Activated CD4-positive, alpha-beta T cell treated with anti-CD3 and anti-CD28 coated beads for 4 hours (primary cell): ENCODE measurements at regions not wholly inside any gene's neighbourhood (a gene's known extent, or its start where the extent isn't known, plus 50 kb on each side); places are given as distances from the start of the nearest gene placed in this dataset.
"Not testable (repeated sequence)": the region's sequence is repeated elsewhere in the genome, so short reads cannot be mapped to it uniquely, and the experiment has no call there.

ENCODE experiments used
- DNase-seq, 2 donors: peaks; one replicate each; pipeline ENCODE4 v3.0.0-alpha.2; 2020

- no peak for DNase-seq
Observed at GRCh38 chr20:56689318-56689717, 60.2 kb downstream of the TFAP2C start.

GRCh38 chr20:56689852-56690485 is 60.9 kb downstream of the TFAP2C start:
- no peak for DNase-seq

DNA sequence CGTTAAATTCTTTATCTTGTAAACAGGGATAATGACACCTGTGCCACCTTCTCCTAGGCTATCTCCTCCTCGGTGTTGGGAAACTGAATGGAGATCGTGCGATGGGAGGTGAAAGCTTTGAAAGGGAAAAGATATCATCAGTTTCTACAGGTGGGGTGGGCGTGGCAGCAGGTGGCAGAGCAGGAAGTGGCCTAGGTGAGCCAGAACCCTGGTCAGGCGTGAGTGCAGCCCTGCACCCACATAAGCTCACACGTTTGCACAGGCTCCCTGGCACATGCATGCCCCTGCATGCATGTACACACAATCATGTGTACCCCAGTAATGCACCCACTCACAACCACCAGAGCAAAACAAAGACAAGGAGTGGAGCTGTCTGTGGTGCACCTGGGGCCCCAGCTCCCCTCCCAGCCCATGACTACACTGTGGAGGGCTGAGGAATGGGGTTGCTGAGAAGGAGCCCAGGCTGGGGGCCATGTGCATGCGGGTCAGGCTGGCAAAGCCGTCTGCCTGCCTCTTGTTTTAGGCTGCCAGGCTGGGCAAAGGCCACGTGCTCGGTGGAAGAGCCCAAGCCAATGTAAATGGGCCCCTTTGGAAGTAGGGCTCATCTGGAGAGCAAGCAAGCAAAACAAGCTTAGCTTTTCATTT is 61.5 kb downstream of the TFAP2C start:
- no peak for DNase-seq

GRCh38 chr20:56691325-56691998 is 62.4 kb downstream of the TFAP2C start:
- DNase-seq = no peak

- DNase-seq = no peak
Observed at GRCh38 chr20:56693217-56693616, 64.1 kb downstream of the TFAP2C start.

GRCh38 chr20:56697476-56697875 is 68.4 kb downstream of the TFAP2C start:
- no peak for DNase-seq

DNA sequence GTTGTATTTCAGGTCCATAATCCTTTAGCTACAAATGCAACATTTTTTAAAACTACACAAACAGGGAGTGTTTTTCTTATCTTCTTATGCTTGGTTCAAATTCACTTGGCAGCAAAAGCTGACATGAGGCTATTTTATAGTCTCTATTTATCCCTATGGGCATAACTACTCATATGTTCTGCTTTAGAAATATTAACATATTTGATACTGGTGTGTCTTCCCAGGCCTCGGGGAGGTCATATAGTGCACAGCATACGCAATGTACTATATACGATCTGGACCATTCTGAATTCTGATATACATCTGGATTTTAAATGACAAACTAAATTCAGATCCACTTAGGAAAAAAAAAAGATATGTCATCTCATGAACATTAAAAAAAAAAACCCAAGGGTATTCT is 69.2 kb downstream of the TFAP2C start:
- DNase-seq = no peak

- DNase-seq = no peak
Observed at GRCh38 chr20:56698749-56699148, 69.6 kb downstream of the TFAP2C start.

DNA sequence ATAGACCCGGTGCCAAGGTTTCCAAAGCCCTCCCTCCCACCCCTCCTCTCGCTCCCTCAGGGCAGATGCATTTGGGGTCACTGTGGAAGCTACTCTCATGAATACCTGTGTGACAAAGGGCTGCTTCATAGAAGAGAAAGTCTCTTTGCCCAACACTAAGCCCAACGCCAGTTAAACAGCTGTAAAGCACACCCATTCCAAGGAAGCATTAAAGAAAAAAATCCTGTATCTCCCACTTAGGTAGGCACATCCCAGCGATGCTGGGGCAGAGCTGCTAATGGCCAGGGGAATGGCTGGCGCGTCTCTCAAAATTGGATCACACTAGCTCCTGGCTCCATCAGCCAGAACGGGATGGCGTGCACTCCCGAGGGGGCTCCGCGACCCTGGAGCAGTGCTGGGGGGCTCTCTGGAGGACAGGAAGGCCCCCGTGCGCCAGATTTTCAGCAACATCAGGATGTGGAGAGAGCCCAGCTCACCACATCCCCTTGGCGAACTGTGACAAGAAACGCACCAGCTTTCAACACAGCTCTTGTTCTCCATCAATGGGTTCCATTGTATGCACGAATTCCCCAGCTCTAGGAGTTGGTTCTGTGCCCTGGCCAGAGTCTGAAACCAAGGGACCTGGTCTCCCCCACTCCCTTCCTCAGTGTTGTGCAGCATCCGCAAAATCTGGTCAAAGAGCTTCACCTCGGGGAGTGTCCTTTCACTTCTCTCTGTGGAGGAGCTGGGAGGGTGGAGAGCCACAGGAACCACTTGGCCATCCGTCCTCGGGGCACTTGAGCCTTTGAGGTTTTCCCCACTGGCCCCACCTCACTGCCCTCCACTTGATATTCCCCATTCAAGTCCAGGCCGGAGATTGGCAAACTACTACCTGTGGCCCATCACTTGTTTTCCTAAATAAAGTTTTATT is 74.1 kb downstream of the TFAP2C start:
- no peak for DNase-seq

DNA sequence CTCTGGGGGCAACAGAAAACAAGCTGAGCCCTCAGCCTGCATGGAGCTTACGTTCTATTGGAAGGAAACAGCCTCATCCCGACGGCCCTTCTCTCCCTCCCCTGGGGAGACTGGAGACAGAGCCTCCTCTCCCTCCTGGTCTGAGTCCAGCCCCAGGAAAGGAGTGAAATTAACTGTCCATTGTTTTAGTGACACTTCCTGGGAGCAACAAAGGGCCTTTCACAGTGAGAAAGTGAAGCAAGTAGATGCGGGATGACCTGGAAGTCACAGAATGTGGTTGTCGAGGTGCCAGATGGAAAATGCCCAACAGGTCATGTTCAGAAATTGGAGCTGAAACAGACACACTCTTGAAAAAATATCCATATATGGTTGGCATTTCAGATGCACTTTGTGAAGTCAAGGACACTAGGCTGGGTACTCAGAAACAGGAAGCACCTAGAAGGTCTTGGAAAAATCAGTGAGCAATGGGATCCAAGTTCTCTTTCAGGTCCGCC is 77.8 kb downstream of the TFAP2C start:
- no peak for DNase-seq

DNA sequence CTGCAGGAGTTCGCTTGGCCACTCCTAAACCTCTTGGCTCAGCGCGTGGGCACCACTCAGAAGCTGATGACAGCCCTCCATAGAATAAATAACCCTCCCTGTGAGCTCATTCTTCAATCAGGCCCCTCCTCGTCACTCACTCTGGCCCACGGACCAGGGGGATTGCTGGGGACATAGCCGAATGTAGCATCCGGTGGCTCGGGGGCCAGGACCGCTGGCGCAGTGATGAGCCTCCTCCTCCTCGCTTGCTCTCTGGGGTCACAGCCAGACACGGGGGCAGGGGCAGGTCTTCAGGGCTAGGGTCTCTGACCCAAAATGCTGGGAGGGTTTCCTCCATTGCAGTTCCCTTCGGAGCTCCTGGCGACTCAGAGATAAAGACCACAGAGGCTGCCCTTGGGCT is 79.9 kb downstream of the TFAP2C start:
- DNase-seq = no peak

GRCh38 chr20:56710125-56710524 is 81.0 kb downstream of the TFAP2C start:
- no peak for DNase-seq

GRCh38 chr20:56710577-56710976 is 81.5 kb downstream of the TFAP2C start:
- not testable (repeated sequence) for DNase-seq

DNA sequence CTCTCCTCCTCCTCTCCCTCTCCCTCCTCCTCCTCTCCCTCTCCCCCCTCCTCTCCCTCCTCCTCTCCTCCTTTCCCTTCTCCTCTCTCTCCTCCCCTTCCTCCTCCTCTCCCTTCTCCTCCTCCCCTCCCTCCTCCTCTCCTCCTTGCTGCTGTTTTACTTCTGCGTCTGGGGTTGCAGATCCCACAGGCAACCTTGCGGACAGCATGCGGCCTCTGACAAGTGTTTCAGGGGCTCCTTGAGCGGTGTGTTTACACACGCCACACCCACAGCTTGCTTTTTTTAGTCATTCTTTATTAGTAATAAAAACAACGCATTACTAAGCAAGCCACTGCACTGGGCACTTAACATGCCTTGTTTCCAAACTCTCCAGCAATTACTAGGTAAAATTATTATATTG is 81.9 kb downstream of the TFAP2C start:
- no peak for DNase-seq

DNA sequence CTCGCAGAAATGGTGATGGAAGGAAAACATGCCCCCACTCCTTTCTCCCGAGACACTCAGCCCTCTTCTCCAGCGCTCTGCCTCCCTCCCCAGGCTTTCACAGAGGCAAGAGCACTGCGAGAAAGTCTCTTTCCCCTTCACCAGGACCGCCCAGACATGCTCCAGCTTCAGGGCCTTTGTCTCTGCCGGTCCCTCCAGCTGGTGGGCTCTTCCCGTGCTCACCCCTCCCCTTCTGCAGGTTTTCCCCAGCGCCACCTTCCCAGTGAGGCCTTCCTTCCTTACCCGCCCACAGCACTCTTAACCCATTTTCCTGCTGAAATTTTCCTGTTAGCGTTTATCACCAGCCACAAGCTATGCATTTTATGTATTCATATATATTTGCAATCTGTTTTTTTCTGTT is 86.2 kb downstream of the TFAP2C start:
- DNase-seq = no peak

- DNase-seq = no peak
Observed at GRCh38 chr20:56715902-56716519, 86.9 kb downstream of the TFAP2C start.

DNA sequence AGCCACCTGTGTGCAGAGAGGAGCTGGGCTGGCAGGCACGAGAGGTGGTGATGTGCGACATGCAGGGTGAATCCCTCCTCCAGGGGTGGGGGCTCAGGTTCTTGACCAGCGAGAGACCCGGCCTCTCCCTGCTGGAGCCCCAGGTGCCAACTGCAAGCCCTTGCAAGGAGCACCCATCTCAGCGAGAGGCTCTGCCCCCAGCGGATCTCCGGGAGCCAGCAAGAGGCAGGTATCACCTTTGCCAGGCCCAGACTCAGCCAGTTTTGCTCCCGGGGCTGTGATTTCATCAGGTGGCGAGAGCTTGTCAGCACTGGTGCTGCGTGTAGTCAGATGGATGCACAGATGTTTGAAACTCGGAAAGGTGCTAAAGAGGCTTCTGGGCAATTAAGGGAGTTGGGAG is 87.7 kb downstream of the TFAP2C start:
- no peak for DNase-seq

GRCh38 chr20:56718816-56719215 is 89.7 kb downstream of the TFAP2C start:
- DNase-seq = no peak

- DNase-seq = no peak
Observed at GRCh38 chr20:56720620-56721213, 91.6 kb downstream of the TFAP2C start.

DNA sequence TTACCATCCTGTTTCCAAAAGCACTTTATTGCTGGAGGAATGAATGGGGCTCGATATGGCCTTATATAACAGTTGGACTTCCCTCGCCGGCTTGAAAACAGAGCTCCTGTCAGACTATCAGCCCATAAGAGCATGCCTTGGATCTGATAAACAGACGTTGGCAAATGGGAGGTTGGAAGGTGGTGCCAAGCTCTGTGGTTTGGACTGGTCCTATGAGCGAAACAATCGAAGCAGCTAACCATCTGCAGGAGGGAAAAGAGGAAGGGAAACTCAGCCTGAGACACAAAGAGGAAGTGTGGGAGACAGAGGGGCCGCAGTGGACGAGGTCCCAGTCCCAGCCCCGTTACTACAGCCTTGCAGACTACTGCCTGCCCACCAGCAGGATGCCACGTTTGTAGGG is 92.9 kb downstream of the TFAP2C start:
- no peak for DNase-seq

DNA sequence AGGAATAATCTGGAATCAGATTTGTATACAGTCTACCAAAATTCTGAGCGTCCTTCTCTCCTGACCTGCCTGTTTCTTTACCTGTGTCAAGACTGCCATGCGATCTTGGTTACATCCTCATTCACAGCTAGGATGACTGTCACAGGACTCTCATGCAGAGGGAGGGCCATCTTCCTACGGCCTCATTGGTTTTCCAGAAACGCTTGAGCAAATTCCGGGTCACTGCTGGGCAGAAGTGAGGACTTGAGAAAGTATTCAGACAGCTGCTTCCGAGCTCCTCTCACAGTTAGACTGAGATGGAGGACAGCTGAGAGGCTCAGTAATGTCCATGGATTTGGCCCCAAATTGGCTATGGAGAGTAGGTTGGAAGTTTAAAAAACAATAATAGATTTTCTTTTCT is 94.2 kb downstream of the TFAP2C start:
- no peak for DNase-seq

- DNase-seq = no peak
Observed at GRCh38 chr20:56724241-56724757, 95.2 kb downstream of the TFAP2C start.
